ENCODE measurements at regions not wholly inside any gene's neighbourhood (a gene's known extent, or its start where the extent isn't known, plus 50 kb on each side); places are given as distances from the start of the nearest gene placed in this dataset.
A peak's percentile ranks its signal among the peaks of the same experiment; 100 is the strongest.

- in situ Hi-C loops (cut with MboI; ENCODE audit: low sequenced_read_pairs) = no loop called here
- Histone ChIP-seq H3K4me3 (no peak overlapping the region), H3K4me1 (no peaks in the 10 kb centered on the region), H3K36me3 (replicated peaks) (no peaks in the 10 kb centered on the region), H3K27me3 (ENCODE audit: low read depth) (no peaks in the 10 kb centered on the region), H3K9me3 (no peaks in the 10 kb centered on the region)
- peak; percentile 24 to 60 for DNase-seq (ENCODE audit: low spot score in 2 of 2)
Observed at GRCh38 chr5:117454716-117455212, 880.1 kb upstream of the SEMA6A start.

- no peak overlapping the region for H3K4me3 ChIP-seq
- H3K4me1 ChIP-seq = peaks cover 13% of the 10 kb centered on the region
- no peaks in the 10 kb centered on the region for H3K36me3 ChIP-seq (replicated peaks)
- H3K9me3 ChIP-seq = no peaks in the 10 kb centered on the region
- no peaks in the 10 kb centered on the region for H3K27me3 ChIP-seq (ENCODE audit: low read depth)
- no peak for DNase-seq (ENCODE audit: low spot score in 2 of 2)
- in situ Hi-C loops (cut with MboI; ENCODE audit: low sequenced_read_pairs) = no loop called here
Observed at GRCh38 chr5:117436846-117437245, 862.2 kb upstream of the SEMA6A start.

GRCh38 chr5:117435203-117435602 is 860.6 kb upstream of the SEMA6A start:
- Histone ChIP-seq H3K9me3 (no peaks in the 10 kb centered on the region), H3K27me3 (ENCODE audit: low read depth) (no peaks in the 10 kb centered on the region), H3K36me3 (replicated peaks) (no peaks in the 10 kb centered on the region), H3K4me1 (peaks cover 13% of the 10 kb centered on the region), H3K4me3 (no peak overlapping the region)
- in situ Hi-C loops (cut with MboI; ENCODE audit: low sequenced_read_pairs) = no loop called here
- DNase-seq (ENCODE audit: low spot score in 2 of 2) = no peak

- Histone ChIP-seq H3K4me3 (no peak overlapping the region), H3K4me1 (peaks cover 13% of the 10 kb centered on the region)
- in situ Hi-C loops (cut with MboI; ENCODE audit: low sequenced_read_pairs) = no loop called here
Observed at GRCh38 chr5:117434254-117434653, 859.6 kb upstream of the SEMA6A start.

GRCh38 chr5:117433818-117434217 is 859.2 kb upstream of the SEMA6A start:
- H3K4me3 ChIP-seq = no peak overlapping the region
- H3K27me3 ChIP-seq (ENCODE audit: low read depth) = no peaks in the 10 kb centered on the region
- DNase-seq (ENCODE audit: low spot score in 2 of 2) = peak; percentile 10 to 35
- peaks cover 13% of the 10 kb centered on the region for H3K4me1 ChIP-seq
- H3K36me3 ChIP-seq (replicated peaks) = no peaks in the 10 kb centered on the region
- no peaks in the 10 kb centered on the region for H3K9me3 ChIP-seq
- in situ Hi-C loops (cut with MboI; ENCODE audit: low sequenced_read_pairs) = no loop called here

More at GRCh38 chr5:117434254-117434653, 859.6 kb upstream of the SEMA6A start:
- H3K36me3 ChIP-seq (replicated peaks) = no peaks in the 10 kb centered on the region
- peak; percentile 17 to 33 for DNase-seq (ENCODE audit: low spot score in 2 of 2)
- no peaks in the 10 kb centered on the region for H3K27me3 ChIP-seq (ENCODE audit: low read depth)
- H3K9me3 ChIP-seq = no peaks in the 10 kb centered on the region

GRCh38 chr5:117431091-117431490 is 856.5 kb upstream of the SEMA6A start:
- no peaks in the 10 kb centered on the region for H3K36me3 ChIP-seq (replicated peaks)
- H3K27me3 ChIP-seq (ENCODE audit: low read depth) = no peaks in the 10 kb centered on the region
- no peak for DNase-seq (ENCODE audit: low spot score in 2 of 2)
- H3K4me1 ChIP-seq = peaks cover 13% of the 10 kb centered on the region
- in situ Hi-C loops (cut with MboI; ENCODE audit: low sequenced_read_pairs) = no loop called here
- no peaks in the 10 kb centered on the region for H3K9me3 ChIP-seq
- H3K4me3 ChIP-seq = no peak overlapping the region

GRCh38 chr5:117425163-117425562 is 850.5 kb upstream of the SEMA6A start:
- H3K27me3 ChIP-seq (ENCODE audit: low read depth) = no peaks in the 10 kb centered on the region
- H3K36me3 ChIP-seq (replicated peaks) = no peaks in the 10 kb centered on the region
- H3K4me3 ChIP-seq = no peak overlapping the region
- no peaks in the 10 kb centered on the region; the same call in 1 of the 2 replicates for H3K4me1 ChIP-seq
- in situ Hi-C loops (cut with MboI; ENCODE audit: low sequenced_read_pairs) = no loop called here
- no peak for DNase-seq (ENCODE audit: low spot score in 2 of 2)
- no peaks in the 10 kb centered on the region for H3K9me3 ChIP-seq

GRCh38 chr5:117424559-117424958 is 849.9 kb upstream of the SEMA6A start:
- in situ Hi-C loops (cut with MboI; ENCODE audit: low sequenced_read_pairs) = no loop called here

GRCh38 chr5:117417501-117417900 is 842.9 kb upstream of the SEMA6A start:
- no peak for DNase-seq (ENCODE audit: low spot score in 2 of 2)
- H3K4me1 ChIP-seq = peaks cover 4% of the 10 kb centered on the region
- H3K27me3 ChIP-seq (ENCODE audit: low read depth) = no peaks in the 10 kb centered on the region
- no peak overlapping the region for H3K4me3 ChIP-seq
- H3K36me3 ChIP-seq (replicated peaks) = no peaks in the 10 kb centered on the region
- in situ Hi-C loops (cut with MboI; ENCODE audit: low sequenced_read_pairs) = no loop called here
- no peaks in the 10 kb centered on the region for H3K9me3 ChIP-seq

More at GRCh38 chr5:117424559-117424958, 849.9 kb upstream of the SEMA6A start:
- Histone ChIP-seq H3K27me3 (ENCODE audit: low read depth) (no peaks in the 10 kb centered on the region), H3K9me3 (no peaks in the 10 kb centered on the region), H3K4me1 (no peaks in the 10 kb centered on the region; the same call in 1 of the 2 replicates), H3K4me3 (no peak overlapping the region), H3K36me3 (replicated peaks) (no peaks in the 10 kb centered on the region)
- DNase-seq (ENCODE audit: low spot score in 2 of 2) = no peak

GRCh38 chr5:117414926-117415325 is 840.3 kb upstream of the SEMA6A start:
- Histone ChIP-seq H3K36me3 (replicated peaks) (no peaks in the 10 kb centered on the region), H3K4me1 (peaks cover 6% of the 10 kb centered on the region), H3K27me3 (ENCODE audit: low read depth) (no peaks in the 10 kb centered on the region), H3K9me3 (no peaks in the 10 kb centered on the region), H3K4me3 (no peak overlapping the region)
- in situ Hi-C loops (cut with MboI; ENCODE audit: low sequenced_read_pairs) = no loop called here
- no peak for DNase-seq (ENCODE audit: low spot score in 2 of 2)

GRCh38 chr5:117411701-117412100 is 837.1 kb upstream of the SEMA6A start:
- H3K27me3 ChIP-seq (ENCODE audit: low read depth) = no peaks in the 10 kb centered on the region
- DNase-seq (ENCODE audit: low spot score in 2 of 2) = no peak
- peaks cover 6% of the 10 kb centered on the region for H3K4me1 ChIP-seq
- in situ Hi-C loops (cut with MboI; ENCODE audit: low sequenced_read_pairs) = no loop called here
- no peaks in the 10 kb centered on the region for H3K9me3 ChIP-seq
- H3K36me3 ChIP-seq (replicated peaks) = no peaks in the 10 kb centered on the region
- H3K4me3 ChIP-seq = no peak overlapping the region

- no peaks in the 10 kb centered on the region for H3K36me3 ChIP-seq (replicated peaks)
- DNase-seq (ENCODE audit: low spot score in 2 of 2) = no peak
- no peaks in the 10 kb centered on the region for H3K4me1 ChIP-seq
- H3K9me3 ChIP-seq = no peaks in the 10 kb centered on the region
- in situ Hi-C loops (cut with MboI; ENCODE audit: low sequenced_read_pairs) = no loop called here
- no peaks in the 10 kb centered on the region for H3K27me3 ChIP-seq (ENCODE audit: low read depth)
- no peak overlapping the region for H3K4me3 ChIP-seq
Observed at GRCh38 chr5:117405197-117405596, 830.6 kb upstream of the SEMA6A start.

- no peaks in the 10 kb centered on the region for H3K9me3 ChIP-seq
- no peaks in the 10 kb centered on the region for H3K27me3 ChIP-seq (ENCODE audit: low read depth)
- in situ Hi-C loops (cut with MboI; ENCODE audit: low sequenced_read_pairs) = no loop called here
- H3K4me1 ChIP-seq = no peaks in the 10 kb centered on the region
- no peak overlapping the region for H3K4me3 ChIP-seq
- H3K36me3 ChIP-seq (replicated peaks) = no peaks in the 10 kb centered on the region
- DNase-seq (ENCODE audit: low spot score in 2 of 2) = no peak
Observed at GRCh38 chr5:117394506-117395157, 820.0 kb upstream of the SEMA6A start.

GRCh38 chr5:117393125-117393524 is 818.5 kb upstream of the SEMA6A start:
- in situ Hi-C loops (cut with MboI; ENCODE audit: low sequenced_read_pairs) = no loop called here
- H3K9me3 ChIP-seq = no peaks in the 10 kb centered on the region
- no peak overlapping the region for H3K4me3 ChIP-seq
- DNase-seq (ENCODE audit: low spot score in 2 of 2) = no peak
- no peaks in the 10 kb centered on the region for H3K4me1 ChIP-seq
- H3K36me3 ChIP-seq (replicated peaks) = no peaks in the 10 kb centered on the region
- no peaks in the 10 kb centered on the region for H3K27me3 ChIP-seq (ENCODE audit: low read depth)

- no peaks in the 10 kb centered on the region for H3K27me3 ChIP-seq (ENCODE audit: low read depth)
- DNase-seq (ENCODE audit: low spot score in 2 of 2) = no peak
- no peaks in the 10 kb centered on the region for H3K36me3 ChIP-seq (replicated peaks)
- no peaks in the 10 kb centered on the region for H3K4me1 ChIP-seq
- in situ Hi-C loops (cut with MboI; ENCODE audit: low sequenced_read_pairs) = no loop called here
- H3K4me3 ChIP-seq = no peak overlapping the region
- H3K9me3 ChIP-seq = no peaks in the 10 kb centered on the region
Observed at GRCh38 chr5:117380316-117380715, 805.7 kb upstream of the SEMA6A start.
